Spleen (tissue), 7 donors: ENCODE measurements at regions not wholly inside any gene's neighbourhood (a gene's known extent, or its start where the extent isn't known, plus 50 kb on each side); places are given as distances from the start of the nearest gene placed in this dataset.

Experiments used
- CTCF ChIP-seq, 11 experiments: fragments of 200-600 bp in 7 of 11; fragments of 450-650 bp in 4 of 11; sonication (generic) in 4 of 11; IDR thresholded peaks in 8 of 11; conservative IDR thresholded peaks in 3 of 11; 1 replicate in 7 of 11; 2 replicates in 4 of 11; pipeline versions ENCODE4 v1.4.0 to v1.8.0; 2016 to 2021; ENCODE audit warnings: antibody characterized with exemption in 11 of 11, inconsistent platforms in 4 of 11, mild to moderate bottlenecking in 1 of 11
- POLR2AphosphoS5 ChIP-seq, 3 donors: sonication (generic); formaldehyde crosslinking; IDR thresholded peaks; one replicate each; pipeline ENCODE4 v1.5.1; 2017; ENCODE audit warnings: antibody characterized with exemption in 3 of 3
- donor health status: DM: no; HTN: no; CAD: no; lungs with moderate emphysema.
- donor health status: DM: no; HTN: no; CAD: no.
- donor health status: DM: no; HTN: no; CAD: no.

GRCh38 chr13:82747291-82747690 lies 1135.0 kb downstream of the SLITRK1 start:
- TF ChIP-seq CTCF (IDR thresholded peaks at IDR 0.05 in 8 of 11, conservative IDR thresholded peaks at IDR 0.05 in 3 of 11) (no peak), POLR2AphosphoS5 (IDR thresholded peaks at IDR 0.05) (no peak)
